ENCODE measurements at regions not wholly inside any gene's neighbourhood (a gene's known extent, or its start where the extent isn't known, plus 50 kb on each side); places are given as distances from the start of the nearest gene placed in this dataset.
"Not testable (repeated sequence)": the region's sequence is repeated elsewhere in the genome, so short reads cannot be mapped to it uniquely, and the experiment has no call there.

- DNase-seq: no peak
Measured at GRCh38 chr13:65584126-65584525, 1646.0 kb downstream of the PCDH9 start.

- no peak for DNase-seq
Measured at GRCh38 chr13:65582160-65582559, 1648.0 kb downstream of the PCDH9 start.

GRCh38 chr13:65564561-65564960, 1665.6 kb downstream of the PCDH9 start:
- DNase-seq: not testable (repeated sequence)

GRCh38 chr13:65562305-65562704, 1667.8 kb downstream of the PCDH9 start:
- no peak for DNase-seq

- DNase-seq: no peak
Measured at GRCh38 chr13:65560936-65561335, 1669.2 kb downstream of the PCDH9 start.

- DNase-seq: no peak
Measured at GRCh38 chr13:65555962-65556361, 1674.2 kb downstream of the PCDH9 start.

GRCh38 chr13:65553096-65553727, 1676.9 kb downstream of the PCDH9 start:
- no peak for DNase-seq

GRCh38 chr13:65551208-65551607, 1678.9 kb downstream of the PCDH9 start:
- no peak for DNase-seq

- DNase-seq: no peak
Measured at GRCh38 chr13:65540175-65540574, 1690.0 kb downstream of the PCDH9 start.

- DNase-seq: no peak
Measured at GRCh38 chr13:65535370-65535769, 1694.8 kb downstream of the PCDH9 start.

- DNase-seq: no peak
Measured at GRCh38 chr13:65532231-65532630, 1697.9 kb downstream of the PCDH9 start.

GRCh38 chr13:65530688-65531087, 1699.4 kb downstream of the PCDH9 start:
- no peak for DNase-seq

GRCh38 chr13:65529541-65529940, 1700.6 kb downstream of the PCDH9 start:
- DNase-seq: no peak

- no peak for DNase-seq
Measured at GRCh38 chr13:65508745-65509144, 1721.4 kb downstream of the PCDH9 start.

- DNase-seq: no peak
Measured at GRCh38 chr13:65508338-65508737, 1721.8 kb downstream of the PCDH9 start.

- no peak for DNase-seq
Measured at GRCh38 chr13:65505941-65506340, 1724.2 kb downstream of the PCDH9 start.

- no peak for DNase-seq
Measured at GRCh38 chr13:65504213-65504612, 1725.9 kb downstream of the PCDH9 start.

- DNase-seq: no peak
Measured at GRCh38 chr13:65500481-65500880, 1729.7 kb downstream of the PCDH9 start.

GRCh38 chr13:65499256-65499655, 1730.9 kb downstream of the PCDH9 start:
- no peak for DNase-seq

GRCh38 chr13:65497265-65497664, 1732.9 kb downstream of the PCDH9 start:
- no peak for DNase-seq

- DNase-seq: not testable (repeated sequence)
Measured at GRCh38 chr13:65490725-65491124, 1739.4 kb downstream of the PCDH9 start.

- DNase-seq: no peak
Measured at GRCh38 chr13:65488606-65489005, 1741.5 kb downstream of the PCDH9 start.

GRCh38 chr13:65479692-65480091, 1750.4 kb downstream of the PCDH9 start:
- no peak for DNase-seq

- DNase-seq: no peak
Measured at GRCh38 chr13:65473196-65473595, 1756.9 kb downstream of the PCDH9 start.

GRCh38 chr13:65472336-65472735, 1757.8 kb downstream of the PCDH9 start:
- no peak for DNase-seq

Measured in hippocampal formation (tissue), 2 donors.